H1 (cell line): ENCODE measurements at regions not wholly inside any gene's neighbourhood (a gene's known extent, or its start where the extent isn't known, plus 50 kb on each side); places are given as distances from the start of the nearest gene placed in this dataset.

Experiments used
- CTCF ChIA-PET: fragments of 300-600 bp; sonication (Branson Sonifier 250); formaldehyde crosslinking; loops from one replicate; lab custom pipeline; 2021; ENCODE audit not compliant: partially characterized antibody; lab: Charles Lee
- POLR2A ChIA-PET: fragments of 300-600 bp; sonication (Branson Sonifier 250); formaldehyde crosslinking; loops from one replicate; lab custom pipeline; 2021; ENCODE audit warnings: inconsistent platforms; ENCODE audit not compliant: partially characterized antibody; lab: Charles Lee
- DNase-seq, 2 experiments: peaks; one replicate each; pipeline versions ENCODE4 v3.0.0 to v3.0.0-alpha.2; 2010 to 2022; ENCODE audit warnings: low spot score in 2 of 2, low read depth in 1 of 2, mixed read lengths in 1 of 2
- FAIRE-seq: peaks from 2 replicates; lab custom pipeline; 2011; peaks lifted over from hg19 to GRCh38; lab: Jason Lieb, UNC
- H2AFZ ChIP-seq: 2 replicates; pipeline ENCODE4 v1.8.1; 2012; ENCODE audit warnings: low read length, inconsistent platforms
- H2AK5ac ChIP-seq: 2 replicates; pipeline ENCODE4 v1.6.1; 2013; ENCODE audit warnings: low read depth, low read length
- H2BK120ac ChIP-seq: replicated peaks from 2 replicates; pipeline ENCODE3; 2013; ENCODE audit warnings: low read depth, low read length, inconsistent platforms
- H2BK12ac ChIP-seq: 2 replicates; pipeline ENCODE4 v1.6.1; 2013; ENCODE audit warnings: low read depth, low read length
- H2BK15ac ChIP-seq: 2 replicates; pipeline ENCODE4 v1.6.1; 2013; ENCODE audit warnings: low read length
- H2BK20ac ChIP-seq: 2 replicates; pipeline ENCODE4 v1.6.1; 2013; ENCODE audit warnings: low read length
- H2BK5ac ChIP-seq: 2 replicates; pipeline ENCODE4 v1.6.1; 2013; ENCODE audit warnings: low read depth, low read length
- H3K14ac ChIP-seq: 2 replicates; pipeline ENCODE4 v1.6.1; 2013; ENCODE audit warnings: inconsistent platforms; ENCODE audit not compliant: insufficient read length
- H3K18ac ChIP-seq: 2 replicates; pipeline ENCODE4 v1.6.1; 2013; ENCODE audit warnings: low read length; ENCODE audit errors: extremely low read depth
- H3K23ac ChIP-seq: 2 replicates; pipeline ENCODE4 v1.6.1; 2013; ENCODE audit warnings: inconsistent platforms; ENCODE audit not compliant: insufficient read length
- H3K23me2 ChIP-seq: 2 replicates; pipeline ENCODE4 v1.6.1; 2013; ENCODE audit warnings: low read depth, low read length
- H3K27ac ChIP-seq: 2 replicates; pipeline ENCODE4 v1.6.1; 2011; ENCODE audit warnings: low read depth, low read length, inconsistent platforms
- H3K27me3 ChIP-seq, 4 experiments: replicated peaks in 1 of 4; 1 replicate in 1 of 4; 2 replicates in 3 of 4; pipeline versions ENCODE4 v1.6.1 to v1.8.1; 2011 to 2013; ENCODE audit warnings: low read length in 3 of 4, mild to moderate bottlenecking in 3 of 4, inconsistent platforms in 2 of 4, mixed read lengths in 2 of 4, moderate library complexity in 1 of 4; ENCODE audit not compliant: control insufficient read depth in 3 of 4, insufficient read depth in 3 of 4; ENCODE audit errors: extremely low read depth in 1 of 4
- H3K36me3 ChIP-seq, 4 experiments: 2 replicates each; pipeline versions ENCODE4 v1.6.1 to v1.8.1; 2011 to 2013; ENCODE audit warnings: mild to moderate bottlenecking in 4 of 4, low read length in 3 of 4, moderate library complexity in 2 of 4, control low read depth in 1 of 4, inconsistent platforms in 1 of 4; ENCODE audit not compliant: insufficient read depth in 4 of 4, control insufficient read depth in 2 of 4
- H3K4ac ChIP-seq: replicated peaks from 2 replicates; pipeline ENCODE3; 2013; ENCODE audit warnings: low read length, low read depth, mixed read lengths, inconsistent platforms; ENCODE audit not compliant: insufficient read length
- H3K4me1 ChIP-seq, 4 experiments: replicated peaks in 1 of 4; 1 replicate in 1 of 4; 2 replicates in 3 of 4; pipeline versions ENCODE4 v1.6.1 to v1.8.1; 2011 to 2013; ENCODE audit warnings: low read length in 3 of 4, inconsistent platforms in 2 of 4, mixed read lengths in 1 of 4; ENCODE audit not compliant: insufficient read depth in 4 of 4, control insufficient read depth in 3 of 4
- H3K4me2 ChIP-seq, 2 experiments: 2 replicates each; pipeline versions ENCODE4 v1.6.1 to v1.8.1; 2011 to 2013; ENCODE audit warnings: low read depth in 2 of 2, low read length in 2 of 2, control low read depth in 1 of 2, inconsistent platforms in 1 of 2, mild to moderate bottlenecking in 1 of 2; ENCODE audit not compliant: insufficient read depth in 1 of 2
- H3K4me3 ChIP-seq, 4 experiments: fragments of 200-600, 300-600 bp in 1 of 4; sonication (generic), shearing (Covaris generic), sonication (Bioruptor Twin) in 1 of 4; 2 replicates each; pipeline versions ENCODE4 v1.5.1 to v1.8.1; 2011 to 2016; ENCODE audit warnings: low read length in 4 of 4, low read depth in 3 of 4, control low read depth in 2 of 4, inconsistent platforms in 2 of 4, mild to moderate bottlenecking in 2 of 4, mixed read lengths in 1 of 4, moderate library complexity in 1 of 4; ENCODE audit not compliant: insufficient read depth in 2 of 4; ENCODE audit errors: extremely low read depth in 1 of 4
- H3K56ac ChIP-seq: replicated peaks from 2 replicates; pipeline ENCODE3; 2013; ENCODE audit warnings: low read depth, mild to moderate bottlenecking, mixed read lengths, low read length, inconsistent platforms; ENCODE audit not compliant: insufficient read length
- H3K79me1 ChIP-seq: 2 replicates; pipeline ENCODE4 v1.6.1; 2013; ENCODE audit warnings: low read depth, low read length, control low read depth
- H3K79me2 ChIP-seq, 2 experiments: 2 replicates each; pipeline versions ENCODE4 v1.6.1 to v1.8.1; 2012 to 2013; ENCODE audit warnings: low read length in 2 of 2, mild to moderate bottlenecking in 2 of 2, inconsistent platforms in 1 of 2; ENCODE audit not compliant: insufficient read depth in 2 of 2, control insufficient read depth in 1 of 2
- H3K9ac ChIP-seq, 4 experiments: replicated peaks in 1 of 4; 1 replicate in 1 of 4; 2 replicates in 3 of 4; pipeline versions ENCODE4 v1.6.1 to v1.8.1; 2011 to 2013; ENCODE audit warnings: low read depth in 3 of 4, low read length in 3 of 4, control low read depth in 2 of 4, mild to moderate bottlenecking in 2 of 4, moderate library complexity in 2 of 4, inconsistent platforms in 1 of 4; ENCODE audit errors: extremely low read depth in 1 of 4
- H3K9me3 ChIP-seq, 2 experiments: 2 replicates each; pipeline versions ENCODE4 v1.6.1 to v1.8.1; 2012 to 2013; ENCODE audit warnings: mild to moderate bottlenecking in 2 of 2, moderate library complexity in 2 of 2, control low read depth in 1 of 2, inconsistent platforms in 1 of 2, low read depth in 1 of 2, low read length in 1 of 2, mixed read lengths in 1 of 2; ENCODE audit not compliant: insufficient read depth in 2 of 2
- H4K20me1 ChIP-seq, 2 experiments: replicated peaks in 1 of 2; 2 replicates each; pipeline versions ENCODE3 to v1.8.1; 2011 to 2013; ENCODE audit warnings: inconsistent platforms in 2 of 2, low read length in 2 of 2, mild to moderate bottlenecking in 1 of 2; ENCODE audit not compliant: insufficient read depth in 2 of 2, control insufficient read depth in 1 of 2
- H4K5ac ChIP-seq: 2 replicates; pipeline ENCODE4 v1.6.1; 2013; ENCODE audit warnings: low read length, low read depth, mixed read lengths, inconsistent platforms; ENCODE audit not compliant: insufficient read length
- H4K8ac ChIP-seq: 2 replicates; pipeline ENCODE4 v1.8.0; 2013; ENCODE audit warnings: mild to moderate bottlenecking, moderate library complexity, low read length, inconsistent platforms; ENCODE audit not compliant: insufficient read depth; ENCODE audit errors: extremely low read depth
- H4K91ac ChIP-seq: replicated peaks from 2 replicates; pipeline ENCODE3; 2013; ENCODE audit warnings: low read length, mixed read lengths, inconsistent platforms; ENCODE audit not compliant: insufficient read length
- BRCA1 ChIP-seq: IDR thresholded peaks from 2 replicates; pipeline ENCODE4 v1.6.1; 2012; ENCODE audit warnings: low read depth, low read length, improper control_type of control experiment
- KDM4A ChIP-seq: IDR thresholded peaks from one replicate; pipeline ENCODE4 v1.7.1; 2012; ENCODE audit warnings: low read depth, mild to moderate bottlenecking, moderate library complexity, low read length, inconsistent platforms; ENCODE audit not compliant: severe bottlenecking
- MAX ChIP-seq: IDR thresholded peaks from 2 replicates; pipeline ENCODE4 v1.6.1; 2012; ENCODE audit warnings: inconsistent platforms
- WGBS, 2 experiments: shearing (Covaris generic) in 1 of 2; methylation state at CpG; one replicate each; pipeline versions ENCODE4 v1.1.6 to v1.1.7; 2013 to 2015; ENCODE audit warnings: low lambda C conversion rate in 2 of 2, mixed read lengths in 2 of 2, inconsistent platforms in 1 of 2, low coverage in 1 of 2, missing lambda C conversion rate in 1 of 2; ENCODE audit not compliant: insufficient replicate concordance in 2 of 2, insufficient coverage in 1 of 2, insufficient read length in 1 of 2; ENCODE audit errors: extremely low coverage in 1 of 2, missing lambda C conversion rate in 1 of 2; 5-methylcytosine and 5-hydroxymethylcytosine counted together

GRCh38 chr10:62719061-62719460 is 85.5 kb upstream of the ADO start:
- FAIRE-seq, result no peak
- Histone ChIP-seq H2AFZ (no peak overlapping the region), H3K4ac (no peak overlapping the region), H3K14ac (no peak overlapping the region), H3K9ac (no peak overlapping the region), H4K5ac (no peak overlapping the region), H2AK5ac (no peak overlapping the region), H3K4me3 (no peak overlapping the region), H3K56ac (no peak overlapping the region), H3K4me1 (no peaks in the 10 kb centered on the region), H3K27ac (no peak overlapping the region), H3K18ac (no peak overlapping the region), H3K79me1 (no peaks in the 10 kb centered on the region), H2BK20ac (no peak overlapping the region), H3K79me2 (no peaks in the 10 kb centered on the region), H3K27me3 (no peaks in the 10 kb centered on the region), H2BK12ac (no peak overlapping the region), H3K36me3 (no peaks in the 10 kb centered on the region), H3K9me3 (no peaks in the 10 kb centered on the region), H4K91ac (no peak overlapping the region), H4K20me1 (no peaks in the 10 kb centered on the region), H2BK5ac (no peak overlapping the region), H2BK15ac (no peak overlapping the region), H2BK120ac (no peak overlapping the region), H3K4me2 (no peak overlapping the region), H3K23ac (no peak overlapping the region), H4K8ac (no peak overlapping the region), H3K23me2 (peaks cover 5% of the 10 kb centered on the region; the same call in 1 of the 2 replicates)
- WGBS, 2 experiments, result 85% methylated on average over 2 of the region's 2 CpGs; no CpG with 5 or more reads in 1 of the 2 experiments
- TF ChIP-seq MAX (no peak), KDM4A (no peak), BRCA1 (no peak)
- ChIA-PET CTCF (no interaction called here), POLR2A (no interaction called here)
- DNase-seq, result no peak
